Testis (tissue), 2 donors: ENCODE measurements at regions not wholly inside any gene's neighbourhood (a gene's known extent, or its start where the extent isn't known, plus 50 kb on each side); places are given as distances from the start of the nearest gene placed in this dataset.

ENCODE experiments used
- CTCF ChIP-seq, 3 experiments: fragments of 450-650 bp in 2 of 3; fragments of 200-600 bp in 1 of 3; sonication (generic) in 1 of 3; IDR thresholded peaks; one replicate each; pipeline ENCODE4 v1.5.1; 2016 to 2019; ENCODE audit warnings: antibody characterized with exemption in 3 of 3, mild to moderate bottlenecking in 2 of 3, moderate library complexity in 1 of 3
- POLR2A ChIP-seq: fragments of 450-650 bp; IDR thresholded peaks from one replicate; pipeline ENCODE4 v1.6.1; 2017; ENCODE audit warnings: antibody characterized with exemption, mild to moderate bottlenecking, moderate library complexity

DNA sequence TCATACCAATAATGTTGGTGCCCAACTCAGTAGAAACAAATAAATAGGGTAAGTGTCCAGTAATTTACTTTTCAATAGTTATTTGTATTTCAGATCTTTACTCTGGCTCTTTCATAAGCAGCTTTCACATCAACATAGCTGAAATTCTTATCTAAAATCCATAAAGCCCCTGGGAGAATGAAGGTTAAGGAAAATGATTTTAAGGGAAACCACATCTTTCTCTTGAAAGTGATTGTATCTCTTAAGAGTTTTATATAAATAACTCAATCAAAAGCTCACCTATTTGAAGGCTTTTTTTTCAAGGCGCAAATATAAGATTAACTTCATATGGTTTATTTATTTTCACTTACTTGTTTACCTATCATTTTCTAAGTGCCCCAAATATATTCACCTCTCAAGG, 324.4 kb downstream of the HGF start:
- no peak for TF ChIP-seq POLR2A
- TF ChIP-seq CTCF (IDR thresholded peaks at IDR 0.05): no peak
